GM23338 (cell line): ENCODE measurements at regions not wholly inside any gene's neighbourhood (a gene's known extent, or its start where the extent isn't known, plus 50 kb on each side); places are given as distances from the start of the nearest gene placed in this dataset.

Experiments used
- ATAC-seq: fragments of 200-7000 bp; cut with Tn5 transposase; 3 replicates; pipeline ENCODE4 v1.9.1; 2020
- DNase-seq: peaks from one replicate; pipeline ENCODE4 v3.0.0-alpha.2; 2015; ENCODE audit warnings: low spot score
- H2AFZ ChIP-seq: fragments of 200-600 bp; sonication (generic); 2 replicates; pipeline ENCODE4 v1.8.0; 2016; ENCODE audit warnings: antibody characterized with exemption, mild to moderate bottlenecking, moderate library complexity
- H3F3A ChIP-seq: fragments of 200-600 bp; sonication (generic); replicated peaks from 2 replicates; pipeline ENCODE4 v1.8.0; 2017; ENCODE audit warnings: antibody characterized with exemption, mixed run types, low read depth
- H3K27ac ChIP-seq: fragments of 200-600 bp; sonication (generic); 2 replicates; pipeline ENCODE4 v1.6.1; 2016; ENCODE audit warnings: low read depth
- H3K27me3 ChIP-seq: fragments of 200-600 bp; sonication (generic); 2 replicates; pipeline ENCODE4 v1.8.0; 2016; ENCODE audit warnings: mild to moderate bottlenecking, mixed run types, moderate library complexity; ENCODE audit not compliant: insufficient read depth
- H3K36me3 ChIP-seq: fragments of 200-600 bp; sonication (generic); 2 replicates; pipeline ENCODE4 v1.8.0; 2016; ENCODE audit warnings: mild to moderate bottlenecking; ENCODE audit not compliant: insufficient read depth
- H3K4me1 ChIP-seq: fragments of 200-600 bp; sonication (generic); 2 replicates; pipeline ENCODE4 v1.8.0; 2016; ENCODE audit warnings: mild to moderate bottlenecking, moderate library complexity; ENCODE audit not compliant: insufficient read depth
- H3K4me2 ChIP-seq: fragments of 200-600 bp; sonication (generic); 2 replicates; pipeline ENCODE4 v1.7.1; 2017; ENCODE audit warnings: mixed run types
- H3K4me3 ChIP-seq: fragments of 200-600 bp; sonication (generic); 2 replicates; pipeline ENCODE4 v1.6.1; 2016; ENCODE audit warnings: mixed run types
- H3K79me2 ChIP-seq: fragments of 200-600 bp; sonication (generic); replicated peaks from 2 replicates; pipeline ENCODE4 v1.8.0; 2017; ENCODE audit warnings: mild to moderate bottlenecking; ENCODE audit not compliant: insufficient read depth
- H3K9me2 ChIP-seq: fragments of 200-600 bp; sonication (generic); 2 replicates; pipeline ENCODE4 v1.8.0; 2017; ENCODE audit not compliant: insufficient read depth
- H4K20me1 ChIP-seq: fragments of 200-600 bp; sonication (generic); replicated peaks from 2 replicates; pipeline ENCODE4 v1.8.0; 2017; ENCODE audit warnings: mild to moderate bottlenecking; ENCODE audit not compliant: insufficient read depth
- H3K27ac Mint-ChIP-seq: 2 replicates; pipeline ENCODE4 v1.8.0; 2020; ENCODE audit warnings: inconsistent platforms, mild to moderate bottlenecking, moderate library complexity, mixed read lengths
- H3K27me3 Mint-ChIP-seq: 3 replicates; pipeline ENCODE4 v1.8.0; 2022; ENCODE audit warnings: low read depth, mild to moderate bottlenecking, moderate library complexity, mixed read lengths, inconsistent platforms; ENCODE audit not compliant: insufficient read depth, poor library complexity
- H3K36me3 Mint-ChIP-seq: 3 replicates; pipeline ENCODE4 v1.8.0; 2021; ENCODE audit warnings: low read depth, mild to moderate bottlenecking, inconsistent platforms, moderate library complexity, mixed read lengths
- H3K4me1 Mint-ChIP-seq: 3 replicates; pipeline ENCODE4 v1.8.0; 2020; ENCODE audit warnings: mild to moderate bottlenecking, inconsistent platforms, mixed read lengths
- H3K4me3 Mint-ChIP-seq: 3 replicates; pipeline ENCODE4 v1.8.0; 2021; ENCODE audit warnings: moderate library complexity, mild to moderate bottlenecking, inconsistent platforms, mixed read lengths
- H3K9me3 Mint-ChIP-seq: 3 replicates; pipeline ENCODE4 v1.8.0; 2020; ENCODE audit warnings: moderate library complexity, mild to moderate bottlenecking, inconsistent platforms, mixed read lengths
- EZH2 ChIP-seq: fragments of 200-600 bp; sonication (generic); IDR thresholded peaks from one replicate; pipeline ENCODE4 v1.8.0; 2017; ENCODE audit warnings: antibody characterized with exemption, mild to moderate bottlenecking, low read depth; ENCODE audit not compliant: unreplicated experiment
- NANOG ChIP-seq: IDR thresholded peaks from 2 replicates; pipeline ENCODE4 v1.6.1; 2016; ENCODE audit warnings: antibody characterized with exemption, borderline replicate concordance
- STAT1 ChIP-seq: IDR thresholded peaks from one replicate; pipeline ENCODE4 v1.6.1; 2016; ENCODE audit warnings: antibody characterized with exemption; ENCODE audit not compliant: unreplicated experiment
- ZNF114 ChIP-seq: fragments of 250-450 bp; sonication (Bioruptor Pico); IDR thresholded peaks from 2 replicates; pipeline ENCODE4 v1.5.0; 2020; ENCODE audit warnings: mild to moderate bottlenecking, moderate library complexity
- ZNF331 ChIP-seq: fragments of 250-450 bp; sonication (Bioruptor Pico); IDR thresholded peaks from 2 replicates; pipeline ENCODE4 v1.5.0; 2020; ENCODE audit warnings: low read depth, mild to moderate bottlenecking, moderate library complexity
- TF ChIP-seq, protein P1 (sequence below), 2 experiments: fragments of 200-600 bp in 1 of 2; sonication (generic) in 1 of 2; conservative IDR thresholded peaks; 2 replicates each; pipeline versions ENCODE4 v1.5.1 to v1.6.1; 2016 to 2017; ENCODE audit warnings: antibody characterized with exemption in 2 of 2, low read depth in 2 of 2, mild to moderate bottlenecking in 2 of 2, moderate library complexity in 1 of 2
- TF ChIP-seq, protein P2 (sequence below): IDR thresholded peaks from one replicate; pipeline ENCODE4 v1.6.1; 2018; ENCODE audit warnings: antibody characterized with exemption; ENCODE audit not compliant: unreplicated experiment
- TF ChIP-seq, protein P3 (sequence below): IDR thresholded peaks from 2 replicates; pipeline ENCODE4 v1.6.1; 2016; ENCODE audit warnings: antibody characterized with exemption

DNA sequence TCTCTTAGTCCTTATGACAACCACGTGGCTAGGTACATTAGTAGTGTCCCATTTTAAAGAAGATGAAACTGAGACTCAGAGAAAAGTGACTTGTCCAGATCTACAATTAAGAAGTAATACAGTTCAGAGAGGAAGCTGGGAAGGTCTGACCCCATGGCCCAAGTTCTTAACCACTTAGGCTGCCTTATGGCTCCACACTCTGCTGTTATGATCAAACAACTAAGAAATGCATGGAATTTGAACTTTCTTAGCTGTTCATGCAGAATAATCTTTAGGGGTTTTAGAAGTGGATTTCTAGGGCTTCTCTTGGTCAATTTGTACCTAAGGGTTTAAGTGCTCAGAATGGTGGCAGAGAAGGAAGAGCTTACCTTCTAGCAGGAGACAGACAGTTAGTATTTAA lies 128.0 kb upstream of the MSX2 start (continued):
- TF ChIP-seq, protein P1, sequence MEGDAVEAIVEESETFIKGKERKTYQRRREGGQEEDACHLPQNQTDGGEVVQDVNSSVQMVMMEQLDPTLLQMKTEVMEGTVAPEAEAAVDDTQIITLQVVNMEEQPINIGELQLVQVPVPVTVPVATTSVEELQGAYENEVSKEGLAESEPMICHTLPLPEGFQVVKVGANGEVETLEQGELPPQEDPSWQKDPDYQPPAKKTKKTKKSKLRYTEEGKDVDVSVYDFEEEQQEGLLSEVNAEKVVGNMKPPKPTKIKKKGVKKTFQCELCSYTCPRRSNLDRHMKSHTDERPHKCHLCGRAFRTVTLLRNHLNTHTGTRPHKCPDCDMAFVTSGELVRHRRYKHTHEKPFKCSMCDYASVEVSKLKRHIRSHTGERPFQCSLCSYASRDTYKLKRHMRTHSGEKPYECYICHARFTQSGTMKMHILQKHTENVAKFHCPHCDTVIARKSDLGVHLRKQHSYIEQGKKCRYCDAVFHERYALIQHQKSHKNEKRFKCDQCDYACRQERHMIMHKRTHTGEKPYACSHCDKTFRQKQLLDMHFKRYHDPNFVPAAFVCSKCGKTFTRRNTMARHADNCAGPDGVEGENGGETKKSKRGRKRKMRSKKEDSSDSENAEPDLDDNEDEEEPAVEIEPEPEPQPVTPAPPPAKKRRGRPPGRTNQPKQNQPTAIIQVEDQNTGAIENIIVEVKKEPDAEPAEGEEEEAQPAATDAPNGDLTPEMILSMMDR (conservative IDR thresholded peaks at IDR 0.05; ENCODE audit: low read depth in 2 of 2) = no peak
- no peak for TF ChIP-seq NANOG
- TF ChIP-seq, protein P2, sequence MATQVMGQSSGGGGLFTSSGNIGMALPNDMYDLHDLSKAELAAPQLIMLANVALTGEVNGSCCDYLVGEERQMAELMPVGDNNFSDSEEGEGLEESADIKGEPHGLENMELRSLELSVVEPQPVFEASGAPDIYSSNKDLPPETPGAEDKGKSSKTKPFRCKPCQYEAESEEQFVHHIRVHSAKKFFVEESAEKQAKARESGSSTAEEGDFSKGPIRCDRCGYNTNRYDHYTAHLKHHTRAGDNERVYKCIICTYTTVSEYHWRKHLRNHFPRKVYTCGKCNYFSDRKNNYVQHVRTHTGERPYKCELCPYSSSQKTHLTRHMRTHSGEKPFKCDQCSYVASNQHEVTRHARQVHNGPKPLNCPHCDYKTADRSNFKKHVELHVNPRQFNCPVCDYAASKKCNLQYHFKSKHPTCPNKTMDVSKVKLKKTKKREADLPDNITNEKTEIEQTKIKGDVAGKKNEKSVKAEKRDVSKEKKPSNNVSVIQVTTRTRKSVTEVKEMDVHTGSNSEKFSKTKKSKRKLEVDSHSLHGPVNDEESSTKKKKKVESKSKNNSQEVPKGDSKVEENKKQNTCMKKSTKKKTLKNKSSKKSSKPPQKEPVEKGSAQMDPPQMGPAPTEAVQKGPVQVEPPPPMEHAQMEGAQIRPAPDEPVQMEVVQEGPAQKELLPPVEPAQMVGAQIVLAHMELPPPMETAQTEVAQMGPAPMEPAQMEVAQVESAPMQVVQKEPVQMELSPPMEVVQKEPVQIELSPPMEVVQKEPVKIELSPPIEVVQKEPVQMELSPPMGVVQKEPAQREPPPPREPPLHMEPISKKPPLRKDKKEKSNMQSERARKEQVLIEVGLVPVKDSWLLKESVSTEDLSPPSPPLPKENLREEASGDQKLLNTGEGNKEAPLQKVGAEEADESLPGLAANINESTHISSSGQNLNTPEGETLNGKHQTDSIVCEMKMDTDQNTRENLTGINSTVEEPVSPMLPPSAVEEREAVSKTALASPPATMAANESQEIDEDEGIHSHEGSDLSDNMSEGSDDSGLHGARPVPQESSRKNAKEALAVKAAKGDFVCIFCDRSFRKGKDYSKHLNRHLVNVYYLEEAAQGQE = no peak
- TF ChIP-seq, protein P3, sequence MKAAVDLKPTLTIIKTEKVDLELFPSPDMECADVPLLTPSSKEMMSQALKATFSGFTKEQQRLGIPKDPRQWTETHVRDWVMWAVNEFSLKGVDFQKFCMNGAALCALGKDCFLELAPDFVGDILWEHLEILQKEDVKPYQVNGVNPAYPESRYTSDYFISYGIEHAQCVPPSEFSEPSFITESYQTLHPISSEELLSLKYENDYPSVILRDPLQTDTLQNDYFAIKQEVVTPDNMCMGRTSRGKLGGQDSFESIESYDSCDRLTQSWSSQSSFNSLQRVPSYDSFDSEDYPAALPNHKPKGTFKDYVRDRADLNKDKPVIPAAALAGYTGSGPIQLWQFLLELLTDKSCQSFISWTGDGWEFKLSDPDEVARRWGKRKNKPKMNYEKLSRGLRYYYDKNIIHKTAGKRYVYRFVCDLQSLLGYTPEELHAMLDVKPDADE = no peak

DNA sequence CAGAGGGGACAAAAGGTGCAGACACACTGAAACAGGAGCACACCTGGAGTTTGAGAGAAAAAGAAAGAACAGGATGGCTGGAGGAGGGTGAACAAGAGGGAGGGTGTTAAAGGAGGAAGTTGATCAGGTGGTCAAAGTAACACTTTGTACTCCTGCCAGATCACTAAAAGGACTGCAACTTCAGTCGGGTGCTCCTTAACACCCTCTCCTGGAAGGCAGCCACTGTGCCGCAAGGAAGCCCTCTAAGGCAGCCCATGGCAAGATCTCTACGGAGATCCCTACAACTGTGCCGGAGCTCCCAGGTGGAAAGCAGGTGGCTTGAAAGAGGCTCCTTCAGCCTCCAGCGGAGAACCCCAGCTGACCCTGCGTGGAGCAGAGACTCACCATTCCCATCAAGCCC lies 124.4 kb upstream of the MSX2 start:
- H3K9me3 Mint-ChIP-seq = peaks cover 17% of the 10 kb centered on the region
- peaks cover 8% of the 10 kb centered on the region for H3K4me1 Mint-ChIP-seq
- H3K27ac Mint-ChIP-seq = peak overlapping the region; percentile 10; the same call in 1 of the 2 replicates
- ATAC-seq = peak; percentile 99
- peak overlapping the region; percentile 5; the same call in 2 of the 3 replicates for H3K4me3 Mint-ChIP-seq
- H3K36me3 Mint-ChIP-seq = peaks cover 3% of the 10 kb centered on the region; the same call in 2 of the 3 replicates
- Histone ChIP-seq H3K4me3 (no peak overlapping the region), H3F3A (no peaks in the 10 kb centered on the region), H3K9me2 (no peaks in the 10 kb centered on the region), H3K36me3 (no peaks in the 10 kb centered on the region; the same call in 1 of the 2 replicates), H3K27ac (no peak overlapping the region; the same call in 1 of the 2 replicates), H2AFZ (peak overlapping the region; percentile 98), H3K79me2 (no peaks in the 10 kb centered on the region), H3K27me3 (no peaks in the 10 kb centered on the region), H4K20me1 (no peaks in the 10 kb centered on the region), H3K4me2 (peak overlapping the region; percentile 42), H3K4me1 (peaks cover 10% of the 10 kb centered on the region)
- no peaks in the 10 kb centered on the region for H3K27me3 Mint-ChIP-seq
- peak; percentile 73 for DNase-seq
- TF ChIP-seq ZNF114 (CRISPR knock-in tag) = no peak
- TF ChIP-seq, protein P3 = no peak
- TF ChIP-seq ZNF331 (CRISPR knock-in tag) = no peak
- TF ChIP-seq NANOG = no peak
- TF ChIP-seq, protein P2 = no peak
- no peak for TF ChIP-seq STAT1
- no peak for TF ChIP-seq EZH2
- TF ChIP-seq, protein P1 (conservative IDR thresholded peaks at IDR 0.05; ENCODE audit: low read depth in 2 of 2) = peak in 1 of 2 experiments; percentile 39; a peak in 2 of 4 replicates
